DND-41 (cell line): ENCODE measurements at regions not wholly inside any gene's neighbourhood (a gene's known extent, or its start where the extent isn't known, plus 50 kb on each side); places are given as distances from the start of the nearest gene placed in this dataset.

Source experiments
- CTCF ChIP-seq: IDR thresholded peaks from 2 replicates; pipeline ENCODE4 v1.5.1; 2012; ENCODE audit warnings: borderline replicate concordance, low read length, moderate library complexity, mild to moderate bottlenecking; ENCODE audit not compliant: poor library complexity, severe bottlenecking; ENCODE audit errors: extremely low read depth
- EZH2 ChIP-seq: IDR thresholded peaks from 3 replicates; pipeline ENCODE4 v1.6.1; 2012; ENCODE audit warnings: borderline replicate concordance, low read depth, mild to moderate bottlenecking, moderate library complexity, low read length, inconsistent platforms; ENCODE audit not compliant: severe bottlenecking

DNA sequence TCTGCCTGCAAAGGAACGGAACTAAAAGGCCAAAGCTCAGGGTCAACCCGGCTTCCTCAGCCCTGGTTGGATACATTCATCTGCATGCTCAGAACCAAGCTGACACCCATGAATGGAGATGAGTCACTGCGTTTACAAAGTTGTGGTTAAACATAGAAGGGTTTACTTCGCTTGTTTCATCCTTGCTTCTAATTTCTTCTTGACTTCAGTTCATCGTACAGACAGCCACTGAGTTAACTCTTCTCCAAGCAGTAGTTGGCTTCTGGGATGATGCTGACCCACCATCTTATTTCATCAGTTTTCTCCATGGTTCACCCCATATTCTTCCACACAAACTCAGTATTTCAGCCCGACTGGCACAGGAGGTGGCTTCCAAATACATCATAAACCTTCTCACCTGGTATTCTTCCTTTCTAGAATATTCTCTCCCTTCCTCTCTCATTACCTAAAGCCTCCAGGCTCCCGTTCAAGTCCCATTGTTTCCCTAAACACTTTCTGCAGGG is 166.3 kb upstream of the RNF32 start:
- TF ChIP-seq CTCF (no peak), EZH2 (no peak)
